Esophagus squamous epithelium (tissue), 5 donors: ENCODE measurements at regions not wholly inside any gene's neighbourhood (a gene's known extent, or its start where the extent isn't known, plus 50 kb on each side); places are given as distances from the start of the nearest gene placed in this dataset.

Source experiments
- DNase-seq: peaks from one replicate; lab custom pipeline; 2025; lab: John Stamatoyannopoulos, UW
- H3K27ac ChIP-seq, 4 donors: fragments of 200-600 bp; sonication (generic); one replicate each; pipeline ENCODE4 v1.5.1; 2016 to 2019; ENCODE audit warnings: mild to moderate bottlenecking in 1 of 4
- H3K27me3 ChIP-seq, 4 donors: fragments of 200-600 bp; sonication (generic); 1 replicate in 3 of 4; 2 replicates in 1 of 4; pipeline versions ENCODE4 v1.5.1 to v1.6.0; 2017 to 2021; ENCODE audit warnings: antibody characterized with exemption in 1 of 4
- H3K36me3 ChIP-seq, 3 donors: fragments of 200-600 bp; sonication (generic); one replicate each; pipeline ENCODE4 v1.5.1; 2016 to 2019
- H3K4me1 ChIP-seq, 3 donors: fragments of 200-600 bp; sonication (generic); one replicate each; pipeline ENCODE4 v1.5.1; 2017 to 2019
- H3K4me3 ChIP-seq, 4 donors: fragments of 200-600 bp; sonication (generic); 1 replicate in 3 of 4; 2 replicates in 1 of 4; pipeline ENCODE4 v1.5.1; 2016 to 2019; ENCODE audit warnings: mild to moderate bottlenecking in 2 of 4, moderate library complexity in 1 of 4
- H3K9me3 ChIP-seq, 3 donors: fragments of 200-600 bp; sonication (generic); one replicate each; pipeline ENCODE4 v1.5.1; 2016 to 2019
- CTCF ChIP-seq, 6 experiments: fragments of 450-650 bp in 4 of 6; fragments of 200-600 bp in 2 of 6; sonication (generic) in 2 of 6; IDR thresholded peaks; one replicate each; pipeline ENCODE4 v1.5.1; 2016 to 2019; ENCODE audit warnings: antibody characterized with exemption in 6 of 6, mild to moderate bottlenecking in 4 of 6, moderate library complexity in 4 of 6
- POLR2A ChIP-seq, 4 donors: fragments of 450-650 bp; IDR thresholded peaks; one replicate each; pipeline ENCODE4 v1.6.1; 2017; ENCODE audit warnings: antibody characterized with exemption in 4 of 4, mild to moderate bottlenecking in 4 of 4, moderate library complexity in 3 of 4
- WGBS, 2 donors: methylation state at CpG; one replicate each; pipeline ENCODE4 v1.1.5; 2018; 5-methylcytosine and 5-hydroxymethylcytosine counted together
- intact Hi-C: fragments of 100-400 bp; cut with DNase I; formaldehyde crosslinking; loops from one replicate; pipeline ENCODE4 v1.15.0; 2022
- donor health status: DM: yes; HTN: yes; CAD: no.

- intact Hi-C loops: no loop called here
- H3K36me3 ChIP-seq: no peaks in the 10 kb centered on the region
- H3K9me3 ChIP-seq: no peaks in the 10 kb centered on the region
- no peak for DNase-seq
- no peaks in the 10 kb centered on the region for H3K4me1 ChIP-seq
- H3K4me3 ChIP-seq: no peak overlapping the region
- WGBS, 2 donors: 68 to 79% methylated on average over 4 of the region's 4 CpGs
- no peaks in the 10 kb centered on the region for H3K27me3 ChIP-seq
- no peak for TF ChIP-seq POLR2A (IDR thresholded peaks at IDR 0.05)
- TF ChIP-seq CTCF (IDR thresholded peaks at IDR 0.05): no peak
- H3K27ac ChIP-seq: no peak overlapping the region
Measured at GRCh38 chr2:176755537-176756135, 457.0 kb upstream of the HNRNPA3 start.

- no peaks in the 10 kb centered on the region for H3K9me3 ChIP-seq
- no peak overlapping the region for H3K27ac ChIP-seq
- DNase-seq: no peak
- intact Hi-C loops: no loop called here
- H3K36me3 ChIP-seq: no peaks in the 10 kb centered on the region
- TF ChIP-seq CTCF (IDR thresholded peaks at IDR 0.05): no peak
- TF ChIP-seq POLR2A (IDR thresholded peaks at IDR 0.05): no peak
- H3K27me3 ChIP-seq: no peaks in the 10 kb centered on the region
- H3K4me1 ChIP-seq: no peaks in the 10 kb centered on the region
- WGBS, 2 donors: 41% methylated on average over 3 of the region's 3 CpGs
- no peak overlapping the region for H3K4me3 ChIP-seq
Measured at GRCh38 chr2:176758426-176758825, 454.2 kb upstream of the HNRNPA3 start.

GRCh38 chr2:176760439-176760838 lies 452.2 kb upstream of the HNRNPA3 start:
- H3K4me1 ChIP-seq: no peaks in the 10 kb centered on the region
- no peak for TF ChIP-seq CTCF (IDR thresholded peaks at IDR 0.05)
- no peak for TF ChIP-seq POLR2A (IDR thresholded peaks at IDR 0.05)
- H3K4me3 ChIP-seq: no peak overlapping the region
- intact Hi-C loops: no loop called here
- no peak for DNase-seq
- H3K9me3 ChIP-seq: no peaks in the 10 kb centered on the region
- H3K27me3 ChIP-seq: no peaks in the 10 kb centered on the region
- 85 to 89% methylated on average over 4 of the region's 4 CpGs for WGBS, 2 donors
- no peak overlapping the region for H3K27ac ChIP-seq
- H3K36me3 ChIP-seq: no peaks in the 10 kb centered on the region

GRCh38 chr2:176763130-176763529 lies 449.5 kb upstream of the HNRNPA3 start:
- H3K4me3 ChIP-seq: no peak overlapping the region
- no peak for DNase-seq
- intact Hi-C loops: no loop called here
- H3K27ac ChIP-seq: no peak overlapping the region
- no peaks in the 10 kb centered on the region for H3K36me3 ChIP-seq
- WGBS, 2 donors: 62 to 65% methylated on average over 2 of the region's 2 CpGs
- H3K9me3 ChIP-seq: no peaks in the 10 kb centered on the region
- no peaks in the 10 kb centered on the region for H3K4me1 ChIP-seq
- no peaks in the 10 kb centered on the region for H3K27me3 ChIP-seq
- no peak for TF ChIP-seq CTCF (IDR thresholded peaks at IDR 0.05)
- no peak for TF ChIP-seq POLR2A (IDR thresholded peaks at IDR 0.05)

- Histone ChIP-seq H3K9me3 (no peaks in the 10 kb centered on the region), H3K27me3 (no peaks in the 10 kb centered on the region), H3K27ac (no peak overlapping the region), H3K4me3 (no peak overlapping the region), H3K36me3 (no peaks in the 10 kb centered on the region), H3K4me1 (no peaks in the 10 kb centered on the region)
- 35 to 63% methylated on average over 6 to 7 of the region's 7 CpGs for WGBS, 2 donors
- intact Hi-C loops: no loop called here
- DNase-seq: no peak
- TF ChIP-seq CTCF (IDR thresholded peaks at IDR 0.05) (no peak), POLR2A (IDR thresholded peaks at IDR 0.05) (no peak)
Measured at GRCh38 chr2:176763851-176764404, 448.7 kb upstream of the HNRNPA3 start.
